ENCODE measurements at regions not wholly inside any gene's neighbourhood (a gene's known extent, or its start where the extent isn't known, plus 50 kb on each side); places are given as distances from the start of the nearest gene placed in this dataset.

GRCh38 chr2:139360654-139361053, 580.5 kb upstream of the NXPH2 start:
- TF ChIP-seq GATA2 (IDR thresholded peaks at IDR 0.05; ENCODE audit: low read depth, low read length) (no peak), GATA3 (IDR thresholded peaks at IDR 0.05; ENCODE audit: low read depth, low read length) (no peak)
